ENCODE measurements at regions not wholly inside any gene's neighbourhood (a gene's known extent, or its start where the extent isn't known, plus 50 kb on each side); places are given as distances from the start of the nearest gene placed in this dataset.
"Not testable (repeated sequence)": the region's sequence is repeated elsewhere in the genome, so short reads cannot be mapped to it uniquely, and the experiment has no call there.

DNA sequence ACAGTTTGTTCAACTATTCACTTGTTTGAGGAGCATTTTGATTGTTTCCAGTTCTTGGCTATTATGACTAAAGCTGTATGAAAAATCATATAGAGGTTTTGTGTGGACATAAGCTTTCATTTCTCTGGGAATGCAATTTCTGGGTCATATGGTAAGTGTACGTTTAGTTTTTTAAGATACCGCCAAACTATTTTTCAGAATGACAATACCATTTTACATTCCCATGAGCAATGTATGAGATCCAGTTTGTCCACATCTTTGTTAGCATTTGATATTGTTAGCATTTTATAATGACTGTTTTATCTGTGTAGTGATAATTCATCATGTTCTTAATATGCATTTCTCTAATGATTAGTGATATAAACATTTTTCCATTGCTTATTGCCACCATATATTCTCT, 258.7 kb upstream of the CTNNB1 start:
- 70 to 90% methylated on average over 2 of the region's 2 CpGs for WGBS, 2 donors

DNA sequence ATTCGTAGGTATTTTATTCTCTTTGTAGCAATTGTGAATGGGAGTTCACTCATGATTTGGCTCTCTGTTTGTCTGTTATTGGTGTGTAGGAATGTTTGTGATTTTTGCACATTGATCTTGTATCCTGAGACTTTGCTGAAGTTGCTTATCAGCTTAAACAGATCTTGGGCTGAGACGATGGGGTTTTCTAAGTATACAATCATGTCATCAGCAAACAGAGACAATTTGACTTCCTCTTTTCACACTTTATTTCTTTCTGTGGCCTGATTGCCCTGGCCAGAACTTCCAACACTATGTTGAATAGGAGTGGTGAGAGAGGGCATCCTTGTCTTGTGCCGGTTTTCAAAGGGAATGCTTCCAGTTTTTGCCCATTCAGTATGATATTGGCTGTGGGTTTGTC, 252.3 kb upstream of the CTNNB1 start:
- H3K9me3 ChIP-seq; H3K4me1 ChIP-seq; intact Hi-C loops (cut with DNase I); H3K27me3 ChIP-seq; DNase-seq; H3K4me3 ChIP-seq; H3K27ac ChIP-seq; H3K36me3 ChIP-seq: not testable (repeated sequence)
- WGBS, 2 donors: 72 to 75% methylated on average over 3 of the region's 3 CpGs

More for the DNA sequence above, 258.7 kb upstream of the CTNNB1 start:
- Histone ChIP-seq H3K4me3 (no peak overlapping the region), H3K9me3 (no peaks in the 10 kb centered on the region), H3K36me3 (no peaks in the 10 kb centered on the region), H3K27me3 (no peaks in the 10 kb centered on the region), H3K4me1 (peaks cover 0 to 15% (median 9%) of the 10 kb centered on the region in 3 donors), H3K27ac (no peak overlapping the region)
- intact Hi-C loops (cut with DNase I): no loop called here
- TF ChIP-seq, protein P1, sequence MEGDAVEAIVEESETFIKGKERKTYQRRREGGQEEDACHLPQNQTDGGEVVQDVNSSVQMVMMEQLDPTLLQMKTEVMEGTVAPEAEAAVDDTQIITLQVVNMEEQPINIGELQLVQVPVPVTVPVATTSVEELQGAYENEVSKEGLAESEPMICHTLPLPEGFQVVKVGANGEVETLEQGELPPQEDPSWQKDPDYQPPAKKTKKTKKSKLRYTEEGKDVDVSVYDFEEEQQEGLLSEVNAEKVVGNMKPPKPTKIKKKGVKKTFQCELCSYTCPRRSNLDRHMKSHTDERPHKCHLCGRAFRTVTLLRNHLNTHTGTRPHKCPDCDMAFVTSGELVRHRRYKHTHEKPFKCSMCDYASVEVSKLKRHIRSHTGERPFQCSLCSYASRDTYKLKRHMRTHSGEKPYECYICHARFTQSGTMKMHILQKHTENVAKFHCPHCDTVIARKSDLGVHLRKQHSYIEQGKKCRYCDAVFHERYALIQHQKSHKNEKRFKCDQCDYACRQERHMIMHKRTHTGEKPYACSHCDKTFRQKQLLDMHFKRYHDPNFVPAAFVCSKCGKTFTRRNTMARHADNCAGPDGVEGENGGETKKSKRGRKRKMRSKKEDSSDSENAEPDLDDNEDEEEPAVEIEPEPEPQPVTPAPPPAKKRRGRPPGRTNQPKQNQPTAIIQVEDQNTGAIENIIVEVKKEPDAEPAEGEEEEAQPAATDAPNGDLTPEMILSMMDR (IDR thresholded peaks at IDR 0.05): no peak
- no peak for TF ChIP-seq POLR2A (IDR thresholded peaks at IDR 0.05)
- no peak for DNase-seq

DNA sequence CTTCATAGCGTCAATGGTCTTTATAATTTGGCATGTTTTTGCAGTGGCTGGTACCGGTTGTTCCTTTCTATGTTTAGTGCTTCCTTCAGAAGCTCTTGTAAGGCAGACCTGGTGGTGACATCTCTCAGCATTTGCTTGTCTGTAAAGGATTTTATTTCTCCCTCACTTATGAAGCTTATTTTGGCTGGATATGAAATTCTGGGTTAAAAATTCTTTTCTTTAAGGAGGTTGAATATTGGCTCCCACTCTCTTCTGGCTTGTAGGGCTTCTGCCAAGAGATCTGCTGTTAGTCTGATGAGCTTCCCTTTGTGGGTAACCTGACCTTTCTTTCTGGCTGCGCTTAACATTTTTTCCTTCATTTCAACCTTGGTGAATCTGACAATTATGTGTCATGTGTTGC, 250.0 kb upstream of the CTNNB1 start:
- H3K9me3 ChIP-seq; H3K27ac ChIP-seq; intact Hi-C loops (cut with DNase I); H3K36me3 ChIP-seq; H3K4me3 ChIP-seq; H3K27me3 ChIP-seq; H3K4me1 ChIP-seq; DNase-seq: not testable (repeated sequence)
- 90 to 93% methylated on average over 3 of the region's 3 CpGs for WGBS, 2 donors

DNA sequence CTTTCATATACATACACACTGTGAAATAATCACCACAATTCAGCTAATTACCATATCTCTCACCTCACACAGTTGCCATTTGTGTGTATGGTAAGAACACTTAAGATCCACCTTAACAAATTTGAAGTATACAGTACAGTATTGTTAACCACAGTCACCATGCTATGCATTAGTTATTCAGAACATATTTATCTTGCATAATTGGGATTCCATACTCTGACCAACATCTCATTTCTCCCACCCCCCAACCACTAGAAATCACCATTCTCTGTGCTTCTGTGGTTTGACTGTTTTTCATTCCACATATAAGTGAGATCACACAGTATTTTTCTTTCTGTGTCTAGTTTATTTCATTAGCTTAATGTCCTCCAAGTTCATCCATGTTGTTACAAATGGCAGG, 247.7 kb upstream of the CTNNB1 start:
- TF ChIP-seq, protein P1 (IDR thresholded peaks at IDR 0.05): no peak
- no peak for TF ChIP-seq POLR2A (IDR thresholded peaks at IDR 0.05)
- no peaks in the 10 kb centered on the region for H3K27me3 ChIP-seq
- H3K4me3 ChIP-seq: no peak overlapping the region
- H3K36me3 ChIP-seq: no peaks in the 10 kb centered on the region
- no peak overlapping the region for H3K27ac ChIP-seq
- intact Hi-C loops (cut with DNase I): no loop called here
- no peak for DNase-seq
- no peaks in the 10 kb centered on the region for H3K4me1 ChIP-seq
- peaks cover 0 to 4% (median 0%) of the 10 kb centered on the region in 3 donors for H3K9me3 ChIP-seq

DNA sequence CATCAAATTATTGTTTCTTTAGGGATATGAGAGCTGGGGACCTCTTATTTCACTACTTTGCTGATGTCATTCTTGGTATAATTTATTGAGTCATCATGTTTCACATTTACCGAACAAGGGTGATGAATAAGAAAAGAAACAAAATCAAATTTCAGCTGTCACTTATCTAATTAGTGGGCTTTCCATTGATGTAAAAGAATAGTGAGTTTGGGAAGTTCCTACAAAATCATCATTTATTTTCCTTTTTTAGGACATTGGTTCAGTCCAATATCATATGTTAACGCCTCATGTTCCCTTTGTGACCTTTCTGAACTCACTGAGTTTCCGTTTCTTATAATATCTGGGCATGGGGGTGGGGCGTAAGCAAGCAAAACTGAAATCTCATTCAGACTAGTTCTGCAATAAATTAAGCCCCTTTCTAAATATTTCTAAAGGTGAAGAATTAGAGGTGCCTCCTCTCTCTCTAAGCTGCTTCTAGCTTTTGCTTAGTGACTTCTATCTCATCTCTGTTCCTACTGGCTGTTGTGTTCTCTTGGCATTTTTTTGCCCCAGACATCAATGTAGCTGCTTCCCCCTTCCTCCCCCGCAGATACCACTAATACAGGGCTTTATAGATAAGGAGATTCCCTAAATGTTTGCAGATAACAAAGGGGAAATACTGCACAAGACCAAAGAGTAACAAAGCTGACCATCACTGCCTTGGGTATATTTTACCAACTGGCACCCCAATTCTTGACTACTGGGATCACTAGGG, 238.0 kb upstream of the CTNNB1 start:
- Histone ChIP-seq H3K9me3 (no peaks in the 10 kb centered on the region), H3K4me3 (no peak overlapping the region), H3K4me1 (no peaks in the 10 kb centered on the region), H3K36me3 (no peaks in the 10 kb centered on the region), H3K27me3 (no peaks in the 10 kb centered on the region), H3K27ac (no peak overlapping the region)
- TF ChIP-seq POLR2A (IDR thresholded peaks at IDR 0.05): no peak
- TF ChIP-seq, protein P1 (IDR thresholded peaks at IDR 0.05): no peak
- 73 to 76% methylated on average over 5 of the region's 5 CpGs for WGBS, 2 donors
- no peak for DNase-seq
- intact Hi-C loops (cut with DNase I): no loop called here

DNA sequence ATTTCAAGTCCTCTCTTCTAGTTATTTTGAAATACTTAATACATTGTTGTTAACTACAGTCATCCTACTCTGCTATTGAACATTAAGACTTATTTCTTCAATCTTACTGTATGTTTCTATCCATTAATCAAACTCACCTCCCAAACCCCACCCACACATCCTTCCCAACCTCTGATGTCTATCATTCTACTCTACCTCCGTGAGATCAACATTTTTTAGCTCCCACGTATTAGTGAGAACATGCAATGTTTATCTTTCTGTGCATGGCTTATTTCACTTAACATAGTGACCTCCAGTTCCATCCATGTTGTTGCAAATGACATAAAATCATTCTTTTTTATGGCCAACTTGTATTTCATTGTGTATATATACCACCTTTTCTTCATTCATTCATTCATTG, 236.6 kb upstream of the CTNNB1 start:
- H3K27me3 ChIP-seq: no peaks in the 10 kb centered on the region
- intact Hi-C loops (cut with DNase I): no loop called here
- no peaks in the 10 kb centered on the region for H3K4me1 ChIP-seq
- H3K4me3 ChIP-seq: no peak overlapping the region
- 57 to 64% methylated on average over 2 of the region's 2 CpGs for WGBS, 2 donors
- no peak overlapping the region for H3K27ac ChIP-seq
- no peaks in the 10 kb centered on the region for H3K9me3 ChIP-seq
- no peaks in the 10 kb centered on the region for H3K36me3 ChIP-seq
- TF ChIP-seq POLR2A (IDR thresholded peaks at IDR 0.05): no peak
- TF ChIP-seq, protein P1 (IDR thresholded peaks at IDR 0.05): no peak
- DNase-seq: no peak

Data from esophagus squamous epithelium (tissue), 5 donors.